GM21619 (cell line): ENCODE measurements at regions not wholly inside any gene's neighbourhood (a gene's known extent, or its start where the extent isn't known, plus 50 kb on each side); places are given as distances from the start of the nearest gene placed in this dataset.
A peak's percentile ranks its signal among the peaks of the same experiment; 100 is the strongest.
"Not testable (repeated sequence)": the region's sequence is repeated elsewhere in the genome, so short reads cannot be mapped to it uniquely, and the experiment has no call there.

Experiments used
- ATAC-seq: cut with Tn5 transposase; IDR thresholded peaks from one replicate; pipeline ENCODE4 v1.9.1; 2021; ENCODE audit not compliant: unreplicated experiment

DNA sequence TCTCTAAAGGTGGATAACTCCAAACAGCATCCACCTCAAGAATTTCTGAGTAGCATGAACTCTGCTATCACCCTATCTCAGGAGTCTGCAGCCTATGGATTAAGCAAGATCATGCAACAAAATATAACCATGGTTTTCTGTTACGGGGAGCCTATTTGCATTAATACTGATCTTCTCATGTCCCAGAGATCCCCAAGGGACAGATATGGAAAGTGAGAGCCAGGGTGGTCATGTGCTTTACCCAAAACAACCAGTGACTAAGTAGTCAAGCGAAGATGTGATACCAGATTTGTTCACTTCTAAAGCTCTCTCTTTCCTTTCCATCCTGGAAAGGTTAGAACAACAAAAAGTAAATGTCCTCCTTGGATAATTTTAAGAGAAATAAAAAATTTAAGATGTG, 125.1 kb downstream of the PRRX1 start:
- no peak for ATAC-seq

DNA sequence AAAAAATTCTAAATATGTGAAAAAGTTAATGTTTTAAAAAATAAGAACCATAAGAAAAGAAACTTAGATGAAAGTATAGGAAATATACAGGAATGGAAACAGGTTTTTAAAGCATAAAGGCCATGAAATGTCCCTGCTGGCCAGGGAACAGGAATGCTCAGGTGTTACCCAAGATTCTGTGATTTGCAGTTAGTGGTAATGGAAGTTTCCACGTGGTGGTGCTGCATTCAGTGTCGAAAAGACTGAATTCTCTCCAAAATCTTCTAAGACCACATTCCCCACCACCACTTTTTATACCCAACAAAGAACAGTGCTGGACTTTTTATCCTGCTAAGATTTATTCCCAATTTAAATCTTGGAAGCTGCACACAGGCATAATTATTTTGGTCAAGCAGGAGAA, 126.2 kb downstream of the PRRX1 start:
- ATAC-seq: no peak

DNA sequence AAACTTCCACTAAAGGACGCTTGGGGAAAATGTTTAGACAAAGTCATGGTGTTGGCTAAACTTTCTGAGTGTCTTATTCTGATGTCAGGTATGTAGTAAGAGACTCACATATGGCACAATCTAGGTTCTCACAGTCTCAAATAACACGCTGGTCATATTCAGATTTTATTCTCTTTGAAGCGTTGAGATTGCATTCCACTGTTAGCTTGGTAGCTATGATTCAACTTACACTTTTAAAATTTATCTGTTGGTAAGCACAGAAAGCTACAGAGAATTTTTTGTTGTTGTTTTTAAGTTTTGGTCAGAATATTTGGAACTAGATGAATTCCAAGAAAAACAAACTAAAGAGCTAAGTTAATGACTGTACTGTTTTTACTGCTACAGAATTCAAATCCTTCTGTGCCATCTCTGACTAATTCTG, 126.7 kb downstream of the PRRX1 start:
- ATAC-seq: no peak

DNA sequence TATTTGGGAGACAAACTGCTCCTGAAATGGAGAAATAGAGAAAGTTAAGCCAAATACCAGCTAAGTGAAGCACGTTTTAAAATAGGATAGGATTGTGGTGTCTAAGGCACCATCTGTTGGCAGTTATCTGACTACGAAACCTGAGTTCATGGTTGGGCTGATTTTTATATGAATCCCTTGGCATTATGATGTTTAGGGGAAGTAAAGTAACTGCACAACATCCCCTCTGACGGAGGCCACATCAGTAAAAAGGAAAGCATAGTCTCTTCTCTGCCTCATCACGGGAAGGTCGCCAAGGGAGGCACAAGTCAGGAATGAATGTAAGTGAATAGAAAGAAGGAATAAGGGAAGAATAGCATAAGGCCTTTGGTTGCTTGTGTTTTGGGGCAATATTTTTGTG, 128.0 kb downstream of the PRRX1 start:
- no peak for ATAC-seq

DNA sequence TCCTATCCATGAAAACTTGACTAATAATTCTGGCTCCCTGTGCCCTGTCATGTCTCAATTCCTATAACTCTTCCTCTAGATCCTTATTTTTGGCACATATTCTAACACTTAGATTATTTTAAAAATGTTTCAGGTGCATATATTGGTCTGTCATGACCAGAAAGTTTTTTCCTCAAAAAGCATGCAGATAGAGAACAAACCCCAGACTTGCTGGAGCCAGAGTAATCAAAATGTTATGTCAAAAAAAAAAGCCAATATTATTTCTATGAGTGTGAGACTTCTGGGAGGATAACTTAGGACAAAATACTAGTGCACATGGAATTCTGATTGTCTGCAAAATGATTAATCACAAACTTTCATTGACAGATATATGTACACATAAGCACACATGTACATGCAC, 135.1 kb upstream of the MROH9 start:
- ATAC-seq: no peak

DNA sequence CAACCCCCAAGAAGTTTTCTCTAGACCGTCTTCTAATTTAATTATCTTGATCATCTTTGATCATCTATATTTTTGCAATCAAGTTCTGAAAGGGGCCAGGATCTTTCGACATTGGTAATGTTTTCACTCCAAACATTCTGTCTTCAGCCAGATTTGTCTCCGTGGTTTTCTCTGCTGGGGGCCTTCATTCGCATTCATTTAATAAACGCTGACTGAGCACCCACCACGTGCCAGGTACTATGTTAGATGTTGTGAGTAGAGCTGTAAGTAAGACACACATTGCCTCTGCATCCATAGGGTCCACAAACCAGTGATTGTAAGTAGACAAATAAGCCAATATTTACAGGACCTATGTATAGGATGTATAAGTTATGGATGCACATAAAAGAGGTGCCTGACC, 134.5 kb upstream of the MROH9 start:
- ATAC-seq: no peak

DNA sequence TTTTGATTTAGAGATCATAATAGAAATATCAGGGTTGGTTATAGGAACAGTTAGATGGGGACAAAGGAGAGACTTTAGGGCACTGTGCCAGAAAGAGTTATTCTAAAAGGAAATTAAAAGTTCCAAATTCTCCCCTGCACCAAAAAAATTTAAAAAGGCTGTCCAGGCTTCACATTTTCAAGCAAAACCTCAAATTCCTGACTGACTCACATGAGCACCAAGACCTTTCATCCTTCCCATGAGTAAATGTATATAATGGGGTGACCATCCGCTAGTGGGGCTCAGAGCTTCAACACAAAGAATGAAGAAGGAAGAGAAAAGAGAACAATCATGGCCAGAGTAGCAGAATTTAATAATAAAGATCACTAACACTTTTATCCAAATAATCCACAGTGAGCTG, 131.6 kb upstream of the MROH9 start:
- no peak for ATAC-seq

DNA sequence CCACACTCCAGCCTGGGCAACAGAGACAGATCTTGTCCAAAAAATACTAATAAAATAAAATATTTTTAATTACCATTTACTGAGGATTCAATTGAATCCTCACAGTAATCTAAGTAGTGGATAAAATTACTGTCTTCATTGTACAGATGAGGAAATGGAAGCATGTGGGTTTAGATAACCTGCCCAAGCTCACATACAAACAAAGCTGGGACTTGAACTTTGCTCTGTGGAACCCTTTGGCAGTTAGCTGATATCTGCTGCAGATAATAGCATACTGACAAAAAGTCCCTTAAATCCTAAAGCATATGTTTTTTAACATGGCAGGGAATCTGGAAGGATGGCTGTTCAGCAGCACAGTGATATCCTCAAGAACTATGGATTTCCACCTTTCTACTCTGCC, 130.9 kb upstream of the MROH9 start:
- ATAC-seq: no peak

DNA sequence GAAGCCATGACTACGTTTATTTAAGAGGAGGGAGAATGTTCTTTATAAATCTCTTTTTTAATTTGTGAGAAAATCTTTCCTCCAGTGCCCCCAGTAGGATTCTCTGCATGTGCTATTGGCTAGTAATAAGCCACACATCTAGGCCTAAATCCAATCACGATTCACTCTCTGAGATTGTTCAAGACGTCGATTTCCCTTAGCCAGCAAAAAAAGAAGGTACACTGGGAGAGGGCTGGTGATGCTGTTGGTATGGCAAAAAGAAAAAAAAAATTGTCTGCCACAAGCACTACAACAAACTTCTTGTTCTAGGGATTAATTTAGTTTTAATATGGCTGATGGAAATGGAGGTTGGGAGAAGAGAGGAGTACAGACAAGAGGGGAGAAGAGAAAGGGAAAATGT, 130.5 kb upstream of the MROH9 start:
- ATAC-seq: no peak

DNA sequence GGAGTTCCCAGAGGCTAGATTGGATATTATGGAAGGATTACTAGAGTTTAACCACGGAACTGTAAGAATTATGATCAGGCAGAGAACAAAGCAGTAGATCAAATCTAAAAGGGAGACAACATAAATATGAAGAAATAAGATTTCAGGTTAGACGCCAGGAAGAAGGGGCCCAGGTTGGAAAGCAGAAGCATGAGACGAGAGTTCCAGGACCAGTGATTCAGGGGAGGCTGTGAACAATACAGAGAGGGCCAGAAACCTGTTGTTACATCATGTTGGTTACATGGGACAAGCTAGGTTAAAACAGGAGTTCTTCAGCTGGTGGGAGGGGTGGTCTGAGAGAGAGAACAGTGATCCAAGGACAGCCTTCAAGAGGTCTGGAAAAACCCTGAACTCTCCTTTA, 128.4 kb upstream of the MROH9 start:
- ATAC-seq: no peak

DNA sequence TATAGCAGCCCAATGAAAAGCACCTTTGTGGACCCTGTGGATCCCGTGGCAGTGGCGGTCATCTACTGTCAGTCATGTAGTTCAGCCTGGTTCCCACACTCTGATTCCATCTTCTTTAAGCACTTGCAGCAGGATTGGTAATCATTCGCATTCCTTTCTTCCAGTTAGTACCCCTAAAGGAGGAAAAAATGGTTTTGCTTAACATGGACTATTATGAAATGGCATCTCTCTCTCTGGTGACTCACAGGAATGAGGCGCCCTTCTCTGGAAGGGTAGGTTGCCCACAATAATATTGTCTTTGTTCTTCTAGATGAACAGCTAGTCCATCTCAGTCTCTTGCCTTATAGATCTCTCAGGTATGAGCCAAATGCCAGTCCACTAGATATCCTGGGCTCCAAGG, 127.9 kb upstream of the MROH9 start:
- no peak for ATAC-seq

DNA sequence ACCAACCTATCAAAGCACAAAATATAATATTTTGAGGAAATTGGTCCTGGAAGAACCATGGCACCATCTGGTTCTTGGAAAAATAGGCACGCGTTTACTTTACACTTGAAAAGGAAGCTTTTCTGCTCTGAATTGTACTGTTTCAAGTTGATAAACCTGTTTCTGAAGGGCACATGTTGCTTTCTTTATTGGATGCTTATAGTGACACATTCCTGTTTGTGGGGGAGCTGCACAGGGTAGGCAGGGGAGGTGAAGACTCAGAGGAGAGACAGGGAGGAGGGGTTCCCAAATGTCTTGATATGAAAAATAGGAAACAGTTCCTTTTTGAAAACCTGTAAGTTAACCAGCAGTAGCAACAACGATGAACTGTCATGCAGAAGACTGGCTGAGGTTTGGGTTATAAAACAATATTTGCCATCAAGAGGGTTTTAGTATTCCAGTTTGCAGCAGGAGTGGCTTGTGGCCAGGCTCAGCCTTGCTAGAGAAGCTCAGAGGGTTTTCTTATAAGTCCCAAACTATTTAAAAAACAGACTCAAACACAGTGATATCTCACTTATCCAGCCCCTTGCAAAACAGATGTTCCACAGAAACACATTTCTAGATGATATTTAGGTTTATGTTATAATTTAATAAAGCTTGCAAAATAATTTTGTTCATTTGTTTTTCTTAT, 127.0 kb upstream of the MROH9 start:
- ATAC-seq: no peak

DNA sequence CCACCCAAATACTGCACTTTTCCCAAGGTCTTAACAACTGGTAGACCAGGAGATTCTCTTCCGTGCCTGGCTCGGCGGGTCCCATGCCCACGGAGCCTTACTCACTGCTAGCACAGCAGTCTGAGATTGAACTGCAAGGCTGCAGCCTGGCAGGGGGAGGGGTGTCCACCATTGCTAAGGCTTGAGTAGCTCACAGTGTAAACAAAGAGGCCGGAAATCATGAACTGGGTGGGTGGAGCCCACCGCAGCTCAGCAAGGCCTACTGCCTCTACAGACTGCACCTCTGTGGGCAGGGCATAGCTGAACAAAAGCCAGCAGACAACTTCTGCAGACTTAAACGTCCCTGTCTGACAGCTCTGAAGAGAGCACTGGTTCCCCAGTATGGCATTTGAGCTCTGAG, 124.3 kb upstream of the MROH9 start:
- ATAC-seq: not testable (repeated sequence)

DNA sequence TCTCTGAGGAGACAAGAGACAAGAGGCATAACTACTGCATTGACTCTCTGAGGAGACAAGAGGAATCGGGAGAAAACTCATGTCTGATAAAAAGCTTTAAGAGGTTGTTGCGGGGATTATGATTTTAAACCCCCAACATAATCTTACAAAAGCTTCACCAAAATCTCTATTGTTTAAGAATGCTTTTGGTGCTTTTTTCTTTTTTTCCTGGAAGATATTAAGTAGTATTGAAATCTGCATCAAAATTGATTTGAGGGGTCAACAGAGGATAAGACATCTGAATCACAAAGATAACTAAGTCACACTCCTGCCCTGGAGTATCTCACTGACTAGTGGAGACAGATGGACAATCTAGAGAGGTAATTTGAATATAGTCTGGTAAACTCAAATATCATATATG, 115.6 kb upstream of the MROH9 start:
- ATAC-seq: no peak

DNA sequence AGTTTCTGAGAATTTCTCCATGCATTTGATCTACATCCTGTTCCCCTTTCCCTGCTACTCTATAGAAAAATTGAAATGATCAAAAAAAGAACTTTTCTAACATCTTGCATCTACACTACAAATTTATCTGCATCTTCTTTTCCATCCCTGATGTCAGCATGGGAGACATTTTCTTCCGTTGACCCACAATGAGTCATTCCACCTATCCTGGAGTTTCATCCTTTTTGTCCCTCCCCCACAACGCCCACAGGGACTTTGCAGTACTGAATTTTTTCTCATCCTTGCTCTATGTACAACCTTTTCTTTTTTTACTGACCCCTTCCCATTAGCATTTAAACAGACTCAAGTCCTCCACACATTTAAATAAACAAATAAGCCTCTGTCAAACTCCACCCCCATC, 112.2 kb upstream of the MROH9 start:
- ATAC-seq: no peak

DNA sequence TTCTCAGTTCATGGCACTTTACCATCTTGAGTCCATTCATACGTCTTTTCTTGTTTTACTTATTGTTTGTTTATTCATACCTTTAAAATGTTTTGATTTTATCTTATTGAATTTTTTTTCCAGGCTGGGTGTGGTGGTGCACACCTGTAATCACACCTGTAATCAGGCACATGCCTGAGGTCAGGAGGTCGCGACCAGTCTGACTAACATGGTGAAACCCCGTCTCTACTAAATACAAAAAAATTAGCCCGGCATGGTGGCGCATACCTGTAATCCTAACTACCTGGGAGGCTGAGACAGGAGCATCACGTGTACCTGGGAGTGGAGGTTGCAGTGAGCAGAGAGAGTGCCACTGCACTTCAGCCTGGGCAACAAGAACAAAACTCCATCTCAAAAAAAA, 104.1 kb upstream of the MROH9 start:
- no peak for ATAC-seq

DNA sequence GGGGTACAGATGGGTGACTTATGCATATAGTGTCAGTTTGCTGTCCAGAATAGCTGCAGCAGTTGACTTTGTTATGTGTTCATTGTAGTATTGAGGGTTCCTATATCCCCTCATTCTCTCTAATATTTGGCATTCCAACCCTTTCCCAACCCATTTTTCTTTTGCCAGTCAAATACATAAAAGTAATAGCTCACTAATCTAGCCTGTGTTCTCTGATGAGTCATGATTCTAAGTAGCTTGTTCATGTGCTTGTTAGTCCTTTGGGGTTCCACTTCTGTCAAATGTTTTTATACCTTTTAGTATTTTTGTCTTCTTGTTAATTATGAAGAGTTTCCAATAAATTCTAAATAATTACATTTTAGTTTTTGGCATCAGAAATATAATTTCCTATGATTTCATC, 99.2 kb upstream of the MROH9 start:
- no peak for ATAC-seq

DNA sequence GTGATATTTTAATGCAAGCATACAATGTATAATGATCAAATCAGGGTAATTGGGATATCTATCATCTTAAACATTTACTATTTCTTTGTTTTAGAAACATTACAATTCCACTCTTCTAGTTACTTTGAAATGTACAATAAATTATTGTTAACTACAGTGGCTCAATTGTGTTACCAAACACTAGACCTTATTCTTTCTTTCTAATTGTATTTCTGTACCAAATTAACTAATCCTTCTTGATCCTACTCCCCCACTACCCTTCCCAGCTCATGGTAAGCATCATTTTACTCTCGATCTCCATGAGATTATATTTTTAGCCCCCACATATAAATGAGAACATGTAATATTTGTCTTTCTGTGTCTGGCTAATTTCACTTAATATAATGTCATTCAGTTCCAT, 95.0 kb upstream of the MROH9 start:
- ATAC-seq: no peak

DNA sequence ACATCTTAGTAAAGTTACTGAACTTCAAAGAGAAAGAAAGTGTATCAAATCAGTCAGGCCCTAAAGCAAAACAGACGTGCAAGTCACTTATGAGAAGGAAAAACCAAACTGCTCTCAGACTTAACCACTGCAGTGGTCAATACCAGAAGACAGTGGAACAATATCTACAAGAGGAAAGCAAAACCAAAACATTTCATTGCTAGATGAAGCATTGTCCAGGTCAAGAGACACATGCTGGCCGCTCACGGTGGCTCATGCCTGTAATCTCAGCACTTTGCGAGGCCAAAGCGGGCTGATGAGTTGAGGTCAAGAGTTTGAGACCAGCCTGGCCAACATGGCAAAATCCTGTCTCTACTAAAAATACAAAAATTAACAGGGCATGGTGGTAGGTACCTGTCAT, 82.0 kb upstream of the MROH9 start:
- peak; percentile 91 for ATAC-seq

DNA sequence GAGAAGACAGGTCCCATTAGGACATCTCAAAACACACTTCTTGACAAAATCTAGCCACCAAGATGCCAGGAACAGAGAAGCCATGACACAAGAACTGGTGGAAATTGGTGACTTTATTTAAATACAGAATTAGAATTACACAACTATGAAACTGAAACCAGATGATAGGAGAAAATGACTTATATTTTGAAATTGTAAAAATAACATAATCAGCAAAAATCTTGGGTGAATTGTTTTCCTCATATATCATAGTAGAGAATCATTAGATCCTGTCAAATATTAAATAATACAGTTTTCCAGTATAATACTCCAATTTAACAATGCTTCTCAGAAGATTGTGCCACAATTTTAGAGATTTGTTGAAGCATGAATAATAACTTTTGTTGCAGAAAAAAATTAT, 81.5 kb upstream of the MROH9 start:
- ATAC-seq: no peak

DNA sequence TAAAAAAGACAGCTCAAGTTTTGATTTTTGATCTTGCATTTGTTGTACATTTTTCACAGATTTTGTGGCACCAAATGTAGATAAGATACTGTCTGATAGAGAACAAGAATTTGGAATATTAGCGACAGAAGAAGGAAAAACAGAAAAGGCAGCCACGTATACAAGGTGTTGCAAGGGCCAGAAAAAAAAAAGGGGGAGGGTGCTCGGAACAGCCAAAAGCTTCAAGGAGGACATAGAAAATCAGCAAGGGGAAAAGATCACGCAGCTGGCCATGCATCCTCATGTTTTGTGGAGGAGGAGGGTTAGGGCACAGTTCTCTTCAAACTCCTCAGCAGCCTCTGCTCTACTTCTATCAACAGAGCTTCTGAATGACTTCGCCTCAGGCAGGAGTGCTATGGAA, 80.7 kb upstream of the MROH9 start:
- ATAC-seq: no peak

DNA sequence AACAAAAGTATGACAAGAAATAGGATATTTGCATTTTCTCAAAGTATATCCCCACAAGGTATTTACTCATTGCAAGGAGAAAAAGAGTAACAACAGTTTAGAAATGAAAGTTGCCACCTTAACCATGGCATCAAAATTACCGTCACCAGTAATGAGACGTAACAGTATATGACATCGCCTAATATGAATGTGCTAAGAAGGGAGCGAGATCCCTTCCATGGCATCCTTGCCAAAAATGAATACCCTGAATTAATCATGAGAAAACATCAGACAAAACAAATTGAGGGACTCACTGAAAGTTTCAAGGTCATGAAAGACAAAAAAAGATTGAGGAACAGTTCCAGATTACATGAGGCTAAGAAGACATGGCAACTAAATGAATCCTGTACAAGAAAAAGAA, 78.9 kb upstream of the MROH9 start:
- no peak for ATAC-seq

DNA sequence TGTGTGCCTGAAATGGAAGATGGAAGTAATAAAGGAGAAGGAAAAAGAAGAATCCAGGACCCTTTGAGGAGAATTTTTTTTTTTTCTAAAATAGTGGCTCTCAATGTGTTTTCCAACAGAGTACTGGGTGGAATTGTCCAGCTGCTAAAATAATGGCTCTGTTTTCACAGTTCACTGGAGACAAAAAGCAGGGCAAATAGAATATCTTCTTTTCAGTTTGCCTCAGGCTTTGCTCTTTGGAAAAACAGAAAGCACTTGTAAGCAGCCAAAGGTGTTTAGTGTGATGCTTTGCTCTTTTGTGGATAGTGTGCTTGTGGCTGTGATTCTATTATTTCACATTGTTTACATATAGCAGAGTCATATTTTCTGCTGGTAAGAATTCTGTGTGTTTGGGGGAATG, 77.4 kb upstream of the MROH9 start:
- ATAC-seq: no peak

DNA sequence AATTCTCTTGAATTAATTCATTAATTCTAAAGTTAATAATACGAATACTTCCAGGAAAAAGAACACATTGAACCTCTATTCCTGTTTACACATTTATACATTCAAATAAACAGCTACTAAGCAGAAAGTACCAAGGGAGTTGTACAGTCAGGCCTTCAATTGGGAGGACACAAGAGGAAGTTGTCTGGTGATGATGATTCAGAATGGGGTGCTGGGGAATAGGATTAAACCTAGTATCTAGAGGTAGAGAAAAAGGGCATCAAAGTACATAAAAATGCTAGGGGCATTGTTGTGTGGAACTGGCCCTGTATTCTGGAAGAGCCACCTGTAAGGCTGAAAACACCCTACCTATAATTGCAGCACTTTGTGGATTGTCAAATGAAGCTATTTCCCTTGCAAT, 71.7 kb upstream of the MROH9 start:
- no peak for ATAC-seq
